Esophagus squamous epithelium (tissue), 5 donors: ENCODE measurements at regions not wholly inside any gene's neighbourhood (a gene's known extent, or its start where the extent isn't known, plus 50 kb on each side); places are given as distances from the start of the nearest gene placed in this dataset.
"Not testable (repeated sequence)": the region's sequence is repeated elsewhere in the genome, so short reads cannot be mapped to it uniquely, and the experiment has no call there.

Experiments
- DNase-seq: peaks from one replicate; lab custom pipeline; 2025; lab: John Stamatoyannopoulos, UW
- H3K27ac ChIP-seq, 4 donors: fragments of 200-600 bp; sonication (generic); one replicate each; pipeline ENCODE4 v1.5.1; 2016 to 2019; ENCODE audit warnings: mild to moderate bottlenecking in 1 of 4
- H3K27me3 ChIP-seq, 4 donors: fragments of 200-600 bp; sonication (generic); 1 replicate in 3 of 4; 2 replicates in 1 of 4; pipeline versions ENCODE4 v1.5.1 to v1.6.0; 2017 to 2021; ENCODE audit warnings: antibody characterized with exemption in 1 of 4
- H3K36me3 ChIP-seq, 3 donors: fragments of 200-600 bp; sonication (generic); one replicate each; pipeline ENCODE4 v1.5.1; 2016 to 2019
- H3K4me1 ChIP-seq, 3 donors: fragments of 200-600 bp; sonication (generic); one replicate each; pipeline ENCODE4 v1.5.1; 2017 to 2019
- H3K4me3 ChIP-seq, 4 donors: fragments of 200-600 bp; sonication (generic); 1 replicate in 3 of 4; 2 replicates in 1 of 4; pipeline ENCODE4 v1.5.1; 2016 to 2019; ENCODE audit warnings: mild to moderate bottlenecking in 2 of 4, moderate library complexity in 1 of 4
- H3K9me3 ChIP-seq, 3 donors: fragments of 200-600 bp; sonication (generic); one replicate each; pipeline ENCODE4 v1.5.1; 2016 to 2019
- CTCF ChIP-seq, 6 experiments: fragments of 450-650 bp in 4 of 6; fragments of 200-600 bp in 2 of 6; sonication (generic) in 2 of 6; IDR thresholded peaks; one replicate each; pipeline ENCODE4 v1.5.1; 2016 to 2019; ENCODE audit warnings: antibody characterized with exemption in 6 of 6, mild to moderate bottlenecking in 4 of 6, moderate library complexity in 4 of 6
- POLR2A ChIP-seq, 4 donors: fragments of 450-650 bp; IDR thresholded peaks; one replicate each; pipeline ENCODE4 v1.6.1; 2017; ENCODE audit warnings: antibody characterized with exemption in 4 of 4, mild to moderate bottlenecking in 4 of 4, moderate library complexity in 3 of 4
- WGBS, 2 donors: methylation state at CpG; one replicate each; pipeline ENCODE4 v1.1.5; 2018; 5-methylcytosine and 5-hydroxymethylcytosine counted together
- intact Hi-C: fragments of 100-400 bp; cut with DNase I; formaldehyde crosslinking; loops from one replicate; pipeline ENCODE4 v1.15.0; 2022
- donor health status: DM: yes; HTN: yes; CAD: no.

GRCh38 chr6:122872311-122872710 is 83.3 kb downstream of the SMPDL3A start:
- Histone ChIP-seq H3K27me3 (no peaks in the 10 kb centered on the region), H3K9me3 (no peaks in the 10 kb centered on the region), H3K27ac (no peak overlapping the region), H3K4me1 (no peaks in the 10 kb centered on the region), H3K4me3 (no peak overlapping the region), H3K36me3 (no peaks in the 10 kb centered on the region)
- no peak for DNase-seq
- no peak for TF ChIP-seq CTCF (IDR thresholded peaks at IDR 0.05)
- no peak for TF ChIP-seq POLR2A (IDR thresholded peaks at IDR 0.05)
- 52 to 72% methylated on average over 4 of the region's 4 CpGs for WGBS, 2 donors
- intact Hi-C loops: no loop called here

- H3K4me3 ChIP-seq: no peak overlapping the region
- no peak overlapping the region for H3K27ac ChIP-seq
- no peaks in the 10 kb centered on the region for H3K9me3 ChIP-seq
- no peaks in the 10 kb centered on the region for H3K36me3 ChIP-seq
- no peaks in the 10 kb centered on the region for H3K4me1 ChIP-seq
- H3K27me3 ChIP-seq: no peaks in the 10 kb centered on the region
- 80 to 92% methylated on average over 3 of the region's 3 CpGs for whole genome bisulfite sequencing, 2 donors
- intact Hi-C loops: no loop called here
- DNase-seq: no peak
- TF ChIP-seq POLR2A (IDR thresholded peaks at IDR 0.05): no peak
- TF ChIP-seq CTCF (IDR thresholded peaks at IDR 0.05): no peak
Measured at GRCh38 chr6:122877302-122877701, 88.2 kb downstream of the SMPDL3A start.

GRCh38 chr6:122878796-122879195 is 89.7 kb downstream of the SMPDL3A start:
- Histone ChIP-seq H3K4me1 (no peaks in the 10 kb centered on the region), H3K27ac (no peak overlapping the region), H3K9me3 (no peaks in the 10 kb centered on the region), H3K27me3 (no peaks in the 10 kb centered on the region), H3K36me3 (no peaks in the 10 kb centered on the region), H3K4me3 (no peak overlapping the region)
- DNase-seq: no peak
- WGBS, 2 donors: 0 to 36% methylated on average over 1 of the region's 1 CpG
- TF ChIP-seq CTCF (IDR thresholded peaks at IDR 0.05): no peak
- no peak for TF ChIP-seq POLR2A (IDR thresholded peaks at IDR 0.05)
- intact Hi-C loops: no loop called here

- no peak for DNase-seq
- H3K9me3 ChIP-seq: no peaks in the 10 kb centered on the region
- no peak for TF ChIP-seq CTCF (IDR thresholded peaks at IDR 0.05)
- no peak for TF ChIP-seq POLR2A (IDR thresholded peaks at IDR 0.05)
- H3K4me3 ChIP-seq: no peak overlapping the region
- no peaks in the 10 kb centered on the region for H3K36me3 ChIP-seq
- no peaks in the 10 kb centered on the region for H3K27me3 ChIP-seq
- H3K27ac ChIP-seq: no peak overlapping the region
- 39 to 50% methylated on average over 4 of the region's 4 CpGs for WGBS, 2 donors
- H3K4me1 ChIP-seq: no peaks in the 10 kb centered on the region
- intact Hi-C loops: no loop called here
Measured at GRCh38 chr6:122886481-122886880, 97.4 kb downstream of the SMPDL3A start.

GRCh38 chr6:122887941-122888340 is 98.9 kb downstream of the SMPDL3A start:
- H3K36me3 ChIP-seq: no peaks in the 10 kb centered on the region
- H3K27me3 ChIP-seq: no peaks in the 10 kb centered on the region
- TF ChIP-seq CTCF (IDR thresholded peaks at IDR 0.05) (no peak), POLR2A (IDR thresholded peaks at IDR 0.05) (no peak)
- H3K27ac ChIP-seq: no peak overlapping the region
- no peaks in the 10 kb centered on the region for H3K9me3 ChIP-seq
- H3K4me1 ChIP-seq: no peaks in the 10 kb centered on the region
- no peak for DNase-seq
- intact Hi-C loops: no loop called here
- no peak overlapping the region for H3K4me3 ChIP-seq

GRCh38 chr6:122888680-122889079 is 99.6 kb downstream of the SMPDL3A start:
- H3K36me3 ChIP-seq, DNase-seq, H3K9me3 ChIP-seq, H3K27ac ChIP-seq, H3K4me1 ChIP-seq, H3K4me3 ChIP-seq, intact Hi-C loops, H3K27me3 ChIP-seq: not testable (repeated sequence)
- WGBS, 2 donors: 89 to 100% methylated on average over 1 of the region's 1 CpG
